Eye (tissue), 1 donor: ENCODE measurements at regions not wholly inside any gene's neighbourhood (a gene's known extent, or its start where the extent isn't known, plus 50 kb on each side); places are given as distances from the start of the nearest gene placed in this dataset.

Experiments used
- DNase-seq: peaks from one replicate; pipeline ENCODE4 v3.0.0-alpha.2; 2015

- DNase-seq, result no peak
These were observed 70.6 kb upstream of the ASAP2 start for GRCh38 chr2:9135822-9136558.

DNA sequence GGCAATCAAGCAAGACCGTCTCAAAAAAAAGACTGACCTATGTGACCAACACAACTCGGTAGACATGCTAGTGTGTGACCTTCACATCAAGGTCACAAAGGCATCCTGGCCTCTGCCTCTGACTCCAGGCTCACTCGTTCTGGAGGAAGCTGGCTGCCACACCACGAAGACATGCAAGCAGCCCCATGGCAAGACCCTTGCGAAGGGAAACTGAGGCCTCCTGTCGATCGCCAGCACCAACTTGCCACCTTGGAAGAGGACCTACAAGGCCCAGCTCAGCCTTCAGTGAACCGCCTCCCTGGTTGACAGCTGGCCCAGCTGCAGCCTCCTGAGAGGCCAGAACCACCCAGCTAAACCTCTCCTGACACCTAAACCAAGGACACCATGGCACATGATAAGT is 79.3 kb upstream of the ASAP2 start:
- DNase-seq, result no peak

DNA sequence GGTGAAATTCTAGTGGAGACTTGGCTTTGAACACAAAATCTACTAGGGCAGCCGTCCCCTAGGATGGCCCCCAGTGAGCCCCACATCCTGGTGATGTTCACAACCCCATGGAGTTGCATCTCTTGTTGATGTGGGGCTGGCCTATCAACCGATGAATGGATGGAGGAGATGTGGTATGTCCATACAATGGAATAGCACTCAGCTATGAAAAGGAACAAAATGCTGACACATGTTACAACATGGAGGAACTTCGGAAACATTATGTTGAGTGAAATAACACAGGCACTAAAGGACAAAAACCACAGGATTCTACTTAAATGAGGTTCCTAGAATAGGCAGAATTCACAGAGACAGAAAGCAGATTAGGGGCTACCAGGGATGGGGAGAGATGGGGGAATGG is 80.1 kb upstream of the ASAP2 start:
- DNase-seq, result no peak

DNA sequence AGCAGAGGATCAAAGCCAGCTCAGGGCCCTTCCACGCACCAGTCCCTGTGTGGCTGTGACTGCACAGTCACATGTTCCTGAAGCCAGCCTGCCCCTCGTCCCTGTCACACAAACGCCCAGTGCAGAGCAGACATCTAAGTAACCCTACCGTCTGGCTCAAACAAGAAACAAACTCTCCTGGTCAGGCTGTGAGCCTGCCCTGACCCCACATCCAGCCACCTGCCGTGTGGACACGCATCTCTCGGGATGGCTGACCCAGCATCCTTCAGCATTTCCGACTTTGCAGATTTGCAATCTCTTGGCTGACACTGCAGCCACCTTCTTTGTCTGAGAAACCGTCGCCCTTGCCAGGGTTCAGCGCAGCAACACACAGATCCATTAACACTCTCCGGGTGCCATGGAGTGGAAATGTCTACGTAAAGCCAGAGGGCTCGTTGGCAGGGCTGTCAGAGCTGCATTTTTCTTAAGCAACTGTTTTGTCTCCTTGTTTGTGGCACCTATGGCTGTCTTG is 82.3 kb upstream of the ASAP2 start:
- DNase-seq, result peak; percentile 61

DNA sequence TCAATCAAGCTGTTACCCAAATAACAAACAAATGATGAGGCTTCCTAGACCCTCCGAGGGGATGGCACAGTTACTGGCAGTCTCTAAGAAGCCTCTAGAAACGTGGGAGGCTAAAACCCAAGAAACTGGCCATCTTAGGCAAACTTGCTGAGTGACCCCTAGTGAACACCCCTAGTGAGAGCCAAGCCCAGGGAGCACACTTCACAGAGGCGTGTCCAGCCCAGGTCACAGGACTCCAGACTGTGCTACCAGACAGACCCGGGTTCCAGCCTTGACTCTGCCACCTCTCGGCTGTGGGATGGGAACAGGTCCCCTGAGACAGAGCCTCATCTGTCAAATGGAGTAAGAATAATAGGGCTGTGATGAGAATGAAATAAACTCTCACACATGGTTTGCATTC is 83.5 kb upstream of the ASAP2 start:
- DNase-seq, result no peak

DNA sequence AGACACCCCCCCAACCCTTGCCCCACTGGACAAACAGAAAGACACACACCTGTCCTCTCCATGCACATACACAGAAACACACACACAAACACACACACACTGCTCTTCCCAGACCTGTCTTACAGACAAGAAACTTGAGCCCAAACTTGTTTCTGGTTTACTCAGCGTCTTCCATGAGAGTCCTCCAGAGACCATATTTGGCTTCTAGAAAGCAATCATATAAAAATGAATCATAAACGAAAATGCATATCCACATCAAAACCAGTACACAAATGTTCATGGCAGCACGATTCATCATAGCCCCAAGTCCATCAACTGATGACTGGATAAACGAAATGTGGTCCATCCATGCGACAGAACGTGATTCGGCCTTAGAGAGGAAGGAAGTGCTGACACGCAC is 84.2 kb upstream of the ASAP2 start:
- no peak for DNase-seq

DNA sequence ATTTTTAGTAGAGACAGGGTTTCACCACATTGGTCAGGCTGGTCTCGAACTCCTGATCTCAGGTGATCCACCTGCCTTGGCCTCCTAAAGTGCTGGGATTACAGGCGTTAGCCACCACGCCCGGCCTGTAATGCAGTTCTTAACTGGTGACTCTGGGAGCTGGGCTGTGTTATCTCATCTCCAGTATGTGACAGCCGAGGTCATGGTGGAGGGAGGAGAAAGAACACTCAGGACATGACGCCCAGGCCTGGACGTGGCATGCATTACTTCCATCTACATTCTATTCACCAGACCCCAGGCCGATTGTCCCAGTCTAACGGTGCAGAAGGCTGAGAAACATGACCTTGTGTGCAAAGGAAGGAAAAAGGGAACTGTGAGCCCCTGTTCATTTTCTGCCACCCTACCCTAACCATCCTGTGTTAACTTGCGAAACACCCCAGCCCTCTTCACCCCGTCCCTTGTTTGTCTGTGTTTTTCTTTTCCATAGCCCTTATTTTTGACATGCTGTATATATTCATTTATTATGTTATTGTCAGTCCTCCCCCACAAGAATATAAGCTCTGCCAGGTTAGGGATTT is 88.1 kb upstream of the ASAP2 start:
- no peak for DNase-seq

DNA sequence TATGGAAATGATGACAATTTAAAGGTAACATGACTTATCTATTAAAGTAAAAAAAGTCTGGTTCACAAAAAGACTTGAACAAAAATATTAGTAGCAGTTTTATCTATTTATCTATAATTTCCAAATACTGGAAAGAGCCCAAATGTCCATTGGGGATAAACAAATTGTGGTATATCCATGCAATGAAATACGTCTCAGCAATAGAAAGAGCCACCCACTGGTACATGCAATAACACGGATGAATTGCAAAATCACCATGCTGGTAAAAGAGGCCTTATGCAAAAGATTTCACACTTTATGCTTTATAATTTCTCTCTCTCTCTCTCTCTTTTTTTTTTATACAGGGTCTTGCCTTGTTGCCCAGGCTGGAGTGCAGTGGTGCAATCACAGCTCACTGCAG is 91.4 kb upstream of the ASAP2 start:
- no peak for DNase-seq

- DNase-seq, result no peak
These were observed 92.2 kb upstream of the ASAP2 start for GRCh38 chr2:9114458-9114857.

- no peak for DNase-seq
These were observed 92.7 kb upstream of the ASAP2 start for GRCh38 chr2:9113916-9114315.

GRCh38 chr2:9113262-9113661 is 93.3 kb upstream of the ASAP2 start:
- DNase-seq, result no peak

GRCh38 chr2:9112079-9112721 is 94.4 kb upstream of the ASAP2 start:
- DNase-seq, result no peak

DNA sequence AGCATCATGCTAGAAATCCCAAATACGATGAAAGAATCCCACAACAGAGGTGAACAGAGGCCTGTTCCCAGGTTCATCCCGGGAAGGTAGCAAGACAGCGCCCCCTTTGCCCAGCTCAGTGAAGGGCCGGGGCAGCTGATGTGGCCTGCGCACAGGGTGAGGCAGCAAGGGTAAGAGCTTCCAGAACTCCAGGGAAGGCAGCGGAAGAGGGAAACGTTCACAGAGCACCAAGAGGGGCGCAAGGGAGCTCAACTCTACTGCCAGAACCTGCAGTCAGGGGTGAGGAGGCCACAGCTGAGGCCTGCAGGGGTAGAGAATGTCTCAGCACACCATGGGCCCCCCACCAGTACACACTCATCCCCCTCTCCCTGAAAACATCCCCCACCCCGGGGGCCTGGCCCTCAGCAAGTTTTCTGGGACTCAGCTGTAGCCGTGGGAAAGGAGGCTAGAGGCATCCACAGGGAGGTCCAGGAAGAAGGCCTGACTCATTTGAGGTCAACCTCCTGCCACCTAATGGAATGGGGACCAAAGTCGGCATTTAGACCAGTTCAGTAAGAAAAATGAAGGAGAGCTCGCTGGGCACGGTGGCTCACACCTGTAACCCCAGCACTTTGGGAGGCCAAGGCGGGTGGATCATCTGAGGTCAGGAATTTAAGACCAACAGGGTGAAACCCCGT is 95.6 kb upstream of the ASAP2 start:
- no peak for DNase-seq

- no peak for DNase-seq
These were observed 96.2 kb upstream of the ASAP2 start for GRCh38 chr2:9110346-9110884.

GRCh38 chr2:9109871-9110270 is 96.7 kb upstream of the ASAP2 start:
- DNase-seq, result no peak

DNA sequence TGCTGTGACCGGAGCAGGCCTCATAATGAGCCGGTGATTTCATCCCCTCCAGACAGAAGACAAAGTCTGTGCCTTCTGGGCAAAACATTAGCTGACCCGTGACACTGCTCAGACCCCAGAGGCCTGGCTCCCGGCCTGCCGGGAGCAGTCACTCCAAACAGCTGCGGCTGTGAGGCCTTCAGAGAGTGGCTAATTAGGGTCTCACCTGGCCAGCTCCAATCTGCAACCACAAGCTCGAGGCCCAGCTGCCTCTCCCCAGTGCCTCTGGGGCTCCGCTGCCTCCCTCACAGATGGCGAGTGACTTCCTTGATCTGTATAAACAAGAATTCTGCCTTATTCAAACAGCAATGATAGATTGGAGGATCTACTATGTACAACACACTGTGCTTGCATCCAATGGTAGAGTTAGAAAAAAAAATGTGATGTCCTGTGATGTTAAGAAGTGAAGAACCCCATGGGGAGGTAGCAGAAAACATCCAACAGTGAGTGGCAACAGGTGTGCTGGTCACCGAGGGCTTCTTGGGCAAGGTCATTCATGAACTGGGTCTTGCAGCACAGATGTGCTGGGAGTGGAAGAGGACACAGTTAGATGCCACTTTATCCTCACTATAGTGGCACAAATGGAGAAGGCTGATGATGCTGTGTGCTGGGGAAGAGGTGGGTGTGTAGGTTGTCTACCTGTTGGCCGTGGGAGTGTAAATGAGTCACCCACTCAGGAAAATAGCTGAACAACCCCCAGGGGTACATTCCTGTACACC is 98.2 kb upstream of the ASAP2 start:
- peak; percentile 59 for DNase-seq

DNA sequence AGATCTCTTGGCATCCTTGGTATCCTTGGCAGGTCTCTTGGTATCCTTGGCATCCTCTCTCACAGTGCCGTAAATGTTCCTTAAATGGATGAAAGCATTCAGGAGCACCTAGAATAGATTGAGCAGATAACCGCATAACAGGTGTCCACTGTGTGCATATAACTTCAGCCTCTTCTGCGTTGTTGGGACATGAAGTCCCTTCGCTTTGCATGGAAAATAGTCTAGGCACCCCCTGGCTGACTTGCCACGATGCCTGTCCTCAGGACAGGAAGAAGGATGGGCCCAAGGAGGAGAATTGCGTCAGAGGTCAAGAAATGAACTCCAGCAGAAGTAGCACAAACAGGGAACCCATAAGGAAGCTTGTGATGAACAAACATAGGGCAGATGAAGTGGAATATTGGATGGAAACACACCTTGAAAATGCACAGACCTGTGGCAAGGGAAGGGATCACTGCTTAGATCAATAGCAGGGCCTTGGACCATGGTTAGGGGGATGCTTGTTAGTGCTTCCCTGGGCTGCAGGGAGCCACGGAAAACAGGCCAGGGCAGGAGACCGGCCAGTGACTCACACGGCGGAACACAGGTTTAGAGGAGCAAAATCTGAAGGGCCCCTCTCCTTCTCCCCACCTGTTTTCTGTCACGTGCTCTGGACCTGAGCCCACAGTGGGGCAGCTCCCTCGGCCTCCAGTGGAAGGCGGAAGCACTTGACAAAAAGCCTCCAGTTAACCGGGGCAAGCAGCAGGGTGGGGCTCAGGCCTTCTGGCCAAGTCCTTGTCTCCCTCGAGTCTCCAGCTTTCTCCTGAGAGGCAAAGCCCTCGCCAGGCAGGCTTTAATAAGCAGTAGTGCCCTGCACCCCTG is 99.2 kb upstream of the ASAP2 start:
- DNase-seq, result no peak

- DNase-seq, result peak; percentile 39
These were observed 100.1 kb upstream of the ASAP2 start for GRCh38 chr2:9106338-9107167.

GRCh38 chr2:9105601-9106337 is 100.8 kb upstream of the ASAP2 start:
- no peak for DNase-seq
